ENCODE measurements at regions not wholly inside any gene's neighbourhood (a gene's known extent, or its start where the extent isn't known, plus 50 kb on each side); places are given as distances from the start of the nearest gene placed in this dataset.
"Not testable (repeated sequence)": the region's sequence is repeated elsewhere in the genome, so short reads cannot be mapped to it uniquely, and the experiment has no call there.

DNA sequence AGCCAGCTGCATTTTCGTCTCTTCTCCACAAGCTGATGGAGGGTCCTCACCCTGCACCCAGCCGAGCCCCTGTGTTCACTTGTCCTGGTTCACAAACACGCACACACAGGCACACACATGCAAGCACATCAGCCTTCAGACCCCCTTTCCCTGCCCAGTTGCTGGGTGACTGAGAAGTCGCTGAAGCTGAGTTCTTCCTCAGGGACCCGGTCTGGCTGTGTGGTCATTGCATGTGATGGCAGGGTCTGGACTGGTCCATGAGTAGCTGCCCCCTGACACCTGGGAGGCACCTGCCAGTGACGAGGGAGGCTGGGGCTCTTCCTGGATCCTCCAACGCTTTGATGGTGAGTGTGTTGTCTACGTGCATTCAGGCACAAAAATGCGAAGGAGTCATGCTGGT, 546.1 kb upstream of the SALL3 start:
- DNase-seq (ENCODE audit: low read depth), result no peak
- H3K4me3 ChIP-seq (ENCODE audit: control insufficient read depth, low read depth, low read length), result no peak overlapping the region
- TF ChIP-seq, protein P1, sequence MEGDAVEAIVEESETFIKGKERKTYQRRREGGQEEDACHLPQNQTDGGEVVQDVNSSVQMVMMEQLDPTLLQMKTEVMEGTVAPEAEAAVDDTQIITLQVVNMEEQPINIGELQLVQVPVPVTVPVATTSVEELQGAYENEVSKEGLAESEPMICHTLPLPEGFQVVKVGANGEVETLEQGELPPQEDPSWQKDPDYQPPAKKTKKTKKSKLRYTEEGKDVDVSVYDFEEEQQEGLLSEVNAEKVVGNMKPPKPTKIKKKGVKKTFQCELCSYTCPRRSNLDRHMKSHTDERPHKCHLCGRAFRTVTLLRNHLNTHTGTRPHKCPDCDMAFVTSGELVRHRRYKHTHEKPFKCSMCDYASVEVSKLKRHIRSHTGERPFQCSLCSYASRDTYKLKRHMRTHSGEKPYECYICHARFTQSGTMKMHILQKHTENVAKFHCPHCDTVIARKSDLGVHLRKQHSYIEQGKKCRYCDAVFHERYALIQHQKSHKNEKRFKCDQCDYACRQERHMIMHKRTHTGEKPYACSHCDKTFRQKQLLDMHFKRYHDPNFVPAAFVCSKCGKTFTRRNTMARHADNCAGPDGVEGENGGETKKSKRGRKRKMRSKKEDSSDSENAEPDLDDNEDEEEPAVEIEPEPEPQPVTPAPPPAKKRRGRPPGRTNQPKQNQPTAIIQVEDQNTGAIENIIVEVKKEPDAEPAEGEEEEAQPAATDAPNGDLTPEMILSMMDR (IDR thresholded peaks at IDR 0.05; ENCODE audit: control insufficient read depth, insufficient read depth, low read depth, low read length, missing control alignments), result no peak

DNA sequence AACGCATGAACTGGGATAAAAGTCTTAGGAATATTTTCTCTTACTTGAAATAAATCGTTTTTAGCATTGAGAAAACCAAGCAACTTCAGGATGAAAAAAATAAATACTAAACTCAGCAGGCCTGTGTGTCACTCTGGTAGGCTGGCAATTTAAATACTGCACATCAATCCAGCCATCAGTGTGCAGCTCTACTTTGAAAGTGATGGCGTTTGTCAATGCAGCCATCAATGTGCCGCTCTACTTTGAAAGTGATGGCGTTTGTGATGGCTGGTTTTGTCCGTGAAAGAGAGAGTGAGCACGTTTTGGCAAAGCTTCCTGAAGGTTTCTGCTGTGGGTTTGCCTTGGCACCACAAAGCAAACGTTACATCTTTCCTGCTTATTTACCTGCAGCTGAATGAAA, 543.5 kb upstream of the SALL3 start:
- TF ChIP-seq, protein P1 (IDR thresholded peaks at IDR 0.05; ENCODE audit: control insufficient read depth, insufficient read depth, low read depth, low read length, missing control alignments), result no peak
- DNase-seq (ENCODE audit: low read depth), result no peak

DNA sequence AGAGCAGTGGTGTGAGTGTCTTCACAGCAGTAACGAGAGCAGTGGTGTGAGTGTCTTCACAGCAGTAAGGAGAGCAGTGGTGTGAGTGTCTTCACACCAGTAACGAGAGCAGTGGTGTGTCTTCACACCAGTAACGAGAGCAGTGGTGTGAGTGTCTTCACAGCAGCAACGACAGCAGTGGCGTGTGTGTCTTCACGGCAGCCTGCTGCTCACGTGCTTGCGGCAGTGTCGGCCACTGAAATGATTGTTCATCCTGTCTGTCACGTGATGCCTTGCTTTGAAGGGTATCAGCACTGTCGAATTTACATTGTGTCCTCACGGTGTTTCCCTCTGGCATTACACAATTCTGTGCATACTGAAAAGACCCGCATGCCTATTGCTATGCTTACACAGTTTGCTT, 541.4 kb upstream of the SALL3 start:
- DNase-seq (ENCODE audit: low read depth); H3K4me3 ChIP-seq (ENCODE audit: control insufficient read depth, low read depth, low read length): not testable (repeated sequence)

More for the DNA sequence above, 543.5 kb upstream of the SALL3 start:
- H3K4me3 ChIP-seq (ENCODE audit: control insufficient read depth, low read depth, low read length), result no peak overlapping the region

DNA sequence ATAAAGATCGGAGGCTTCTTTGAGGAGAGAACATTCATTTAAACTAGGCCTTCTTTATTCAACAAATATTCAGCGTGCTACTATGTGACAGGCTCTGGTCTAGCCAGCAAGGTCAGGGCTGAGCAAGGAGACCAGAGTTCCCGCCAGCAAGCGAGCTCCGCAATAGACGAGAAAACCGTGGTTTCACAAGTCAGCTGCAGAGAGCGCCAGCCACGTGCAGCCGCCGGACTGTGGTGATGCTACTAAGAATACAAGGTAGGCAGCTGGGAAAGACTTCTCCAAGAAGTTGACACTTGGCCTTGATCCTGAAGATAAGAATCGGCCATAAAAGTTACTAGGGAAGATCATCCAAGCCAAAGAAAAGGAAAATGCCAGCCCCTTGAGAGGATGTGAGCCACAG, 533.7 kb upstream of the SALL3 start:
- TF ChIP-seq, protein P1 (IDR thresholded peaks at IDR 0.05; ENCODE audit: control insufficient read depth, insufficient read depth, low read depth, low read length, missing control alignments), result no peak
- no peak overlapping the region for H3K4me3 ChIP-seq (ENCODE audit: control insufficient read depth, low read depth, low read length)
- DNase-seq (ENCODE audit: low read depth), result no peak

DNA sequence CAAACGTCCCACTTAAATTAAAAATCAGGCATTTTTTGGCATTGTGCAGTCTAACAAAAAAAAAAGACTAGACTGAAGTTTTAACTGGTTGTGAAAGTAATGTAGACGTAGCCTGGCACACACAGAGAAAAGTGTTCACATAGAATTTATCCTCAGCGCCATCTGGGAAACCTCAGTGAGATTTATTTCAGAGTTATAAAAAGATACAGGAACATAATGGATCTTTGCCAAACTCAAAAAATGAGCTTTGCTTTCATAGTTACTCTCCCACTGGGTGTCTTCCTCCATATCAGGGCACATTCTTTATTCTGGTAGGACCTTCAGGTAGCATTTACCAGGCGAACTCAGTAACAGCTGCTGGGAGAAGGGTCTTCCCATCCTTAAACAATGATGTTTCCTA, 532.4 kb upstream of the SALL3 start:
- H3K4me3 ChIP-seq (ENCODE audit: control insufficient read depth, low read depth, low read length), result no peak overlapping the region
- no peak for DNase-seq (ENCODE audit: low read depth)
- TF ChIP-seq, protein P1 (IDR thresholded peaks at IDR 0.05; ENCODE audit: control insufficient read depth, insufficient read depth, low read depth, low read length, missing control alignments), result no peak

DNA sequence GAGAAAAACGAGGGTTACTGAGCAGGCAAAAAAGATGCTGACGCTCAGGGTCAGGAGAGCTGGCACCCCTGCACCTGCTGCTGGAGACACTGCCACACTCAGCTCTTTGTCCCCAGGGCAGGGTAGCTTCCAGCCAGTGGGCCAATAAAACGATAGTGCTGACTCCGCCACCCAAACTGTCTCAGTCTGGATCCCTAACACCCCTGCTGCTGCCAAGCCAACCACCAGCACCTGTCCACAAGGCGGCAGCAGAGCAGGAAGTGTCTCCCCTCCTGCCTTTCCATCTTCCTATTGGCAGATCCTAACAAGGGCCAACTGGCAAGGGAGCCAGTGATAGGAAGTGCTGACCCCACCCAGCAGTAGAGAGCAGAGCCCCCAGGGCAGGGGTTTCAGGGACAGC, 531.5 kb upstream of the SALL3 start:
- TF ChIP-seq, protein P1 (IDR thresholded peaks at IDR 0.05; ENCODE audit: control insufficient read depth, insufficient read depth, low read depth, low read length, missing control alignments), result no peak
- no peak overlapping the region for H3K4me3 ChIP-seq (ENCODE audit: control insufficient read depth, low read depth, low read length)
- DNase-seq (ENCODE audit: low read depth), result no peak

DNA sequence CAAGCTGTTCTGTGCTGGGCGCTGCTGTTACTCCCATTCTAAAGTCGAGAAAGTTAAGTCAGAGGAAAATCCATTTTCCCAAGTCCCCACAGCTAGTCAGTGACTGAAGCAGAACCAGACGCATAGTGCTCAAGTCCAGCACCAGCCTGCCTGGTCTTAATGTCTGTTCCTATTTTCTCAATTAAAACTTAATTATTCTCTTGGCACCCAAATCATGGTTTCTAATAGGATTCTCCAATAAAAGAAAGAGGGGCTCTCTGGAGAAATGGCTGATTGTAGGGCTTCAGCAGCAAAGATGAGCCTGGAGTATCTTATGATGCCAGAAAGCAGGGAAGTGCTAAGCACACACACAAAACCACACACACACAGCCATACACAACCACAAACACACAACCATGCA, 531.0 kb upstream of the SALL3 start:
- TF ChIP-seq, protein P1 (IDR thresholded peaks at IDR 0.05; ENCODE audit: control insufficient read depth, insufficient read depth, low read depth, low read length, missing control alignments), result no peak
- H3K4me3 ChIP-seq (ENCODE audit: control insufficient read depth, low read depth, low read length), result no peak overlapping the region
- no peak for DNase-seq (ENCODE audit: low read depth)

Data from AG09309 (cell line).